HK-2 (cell line): ENCODE measurements at regions not wholly inside any gene's neighbourhood (a gene's known extent, or its start where the extent isn't known, plus 50 kb on each side); places are given as distances from the start of the nearest gene placed in this dataset.

Experiments used
- DNase-seq: peaks from one replicate; pipeline ENCODE4 v3.0.0-alpha.2; 2018; ENCODE audit not compliant: unreplicated experiment

- no peak for DNase-seq
Measured at GRCh38 chr5:89989776-89990175, 419.8 kb downstream of the CETN3 start.

GRCh38 chr5:89988998-89989655 is 420.4 kb downstream of the CETN3 start:
- no peak for DNase-seq

GRCh38 chr5:89988129-89988810 is 421.3 kb downstream of the CETN3 start:
- DNase-seq, result no peak

- DNase-seq, result no peak
Measured at GRCh38 chr5:89983216-89983615, 426.3 kb downstream of the CETN3 start.

DNA sequence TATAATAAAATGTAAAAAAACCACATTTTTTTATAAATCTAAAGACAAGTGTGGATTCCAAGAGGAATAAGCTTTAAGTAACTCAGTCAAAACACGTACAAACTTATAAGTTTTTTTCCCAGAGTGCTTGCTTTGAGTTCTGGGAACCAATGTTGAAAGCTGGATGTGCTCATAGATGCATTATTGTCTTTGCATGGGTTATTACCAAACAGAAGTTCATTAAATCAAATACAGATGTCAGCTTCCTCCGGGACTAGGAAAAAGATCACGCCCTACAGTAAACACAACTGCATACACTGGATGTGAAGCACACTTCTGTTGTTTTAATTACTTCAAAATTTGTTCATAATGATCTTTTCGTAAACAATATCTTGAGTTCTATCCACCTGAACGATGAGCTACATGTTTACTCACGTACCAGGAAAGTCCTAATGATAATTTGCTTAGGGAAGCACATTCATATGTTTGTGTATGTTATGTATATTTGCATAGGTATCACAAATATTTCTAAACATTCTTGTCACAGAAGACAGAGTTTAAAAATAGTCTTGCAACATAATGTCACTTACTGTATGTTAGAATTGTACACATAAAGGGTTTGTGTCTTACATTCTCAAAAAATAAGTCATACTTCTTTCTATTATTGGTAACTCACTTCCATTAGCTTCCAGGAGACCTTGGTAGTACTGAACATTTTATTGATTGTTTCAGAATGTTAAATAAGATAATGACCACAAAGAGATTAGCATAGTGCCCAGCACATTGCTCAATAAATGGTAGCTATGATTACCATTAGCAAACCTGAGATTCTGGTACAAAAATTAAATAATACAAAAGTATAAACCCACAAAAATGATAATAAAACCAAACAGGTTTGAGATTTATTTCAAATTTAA is 427.4 kb downstream of the CETN3 start:
- no peak for DNase-seq

GRCh38 chr5:89981021-89981420 is 428.5 kb downstream of the CETN3 start:
- no peak for DNase-seq

DNA sequence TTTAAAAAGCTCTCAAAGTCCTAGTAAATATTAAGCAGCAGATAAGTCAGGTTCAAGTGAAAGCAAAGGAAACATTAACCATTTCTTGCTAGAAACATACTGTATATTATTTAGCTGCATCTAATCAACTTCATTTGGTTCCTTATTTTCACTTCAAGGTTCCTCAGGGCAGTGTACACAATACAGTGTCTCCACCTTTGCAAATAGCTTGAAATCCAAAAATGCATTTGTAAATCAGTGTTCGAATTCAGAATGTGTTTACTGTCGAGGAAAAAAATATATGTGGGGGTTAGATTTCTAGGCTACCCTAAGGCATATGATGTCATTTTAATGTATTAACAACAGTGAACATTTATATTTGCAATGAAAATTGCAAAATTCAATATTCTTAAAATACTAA is 436.0 kb downstream of the CETN3 start:
- DNase-seq, result no peak

DNA sequence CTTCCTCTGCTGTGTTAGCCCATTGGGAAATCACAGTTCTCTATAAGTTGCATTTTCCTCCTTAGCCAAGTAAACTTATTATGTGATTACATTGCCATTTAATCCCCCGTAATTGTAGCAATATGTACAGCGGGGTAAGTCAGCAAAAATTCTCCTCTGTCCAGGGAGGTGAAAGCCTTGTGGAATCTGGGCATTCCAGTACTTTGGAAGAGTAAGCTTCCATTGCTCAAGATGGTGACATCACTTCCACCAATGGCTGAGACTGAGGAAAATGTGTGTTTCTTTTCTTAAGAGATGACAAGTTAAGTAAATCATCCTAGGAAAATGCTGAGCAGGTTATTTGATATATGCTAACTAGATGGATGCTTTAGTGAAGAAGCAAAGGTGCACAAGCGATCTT is 436.7 kb downstream of the CETN3 start:
- DNase-seq, result no peak

DNA sequence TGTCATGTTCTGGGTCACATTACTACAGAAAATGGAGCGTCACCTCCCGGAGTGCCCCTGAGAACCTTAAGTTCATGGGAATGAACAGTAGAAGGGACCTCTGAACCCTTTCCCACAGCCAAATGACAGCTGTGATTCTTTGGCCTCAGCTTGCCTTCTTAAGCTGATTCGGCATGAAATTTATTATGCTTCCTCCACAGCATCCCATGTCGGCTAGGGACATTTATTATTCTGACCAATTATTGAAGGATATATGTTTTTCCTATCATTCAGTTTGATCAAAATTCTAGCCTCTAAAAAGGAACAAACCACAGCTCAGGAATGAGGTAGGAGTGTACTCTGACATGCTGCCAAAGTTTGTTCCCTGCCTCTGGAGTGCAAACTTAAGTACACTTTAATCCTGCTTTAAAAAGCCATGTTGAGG is 440.6 kb downstream of the CETN3 start:
- no peak for DNase-seq

- DNase-seq, result no peak
Measured at GRCh38 chr5:89967771-89968444, 441.6 kb downstream of the CETN3 start.

- no peak for DNase-seq
Measured at GRCh38 chr5:89956838-89957237, 452.7 kb downstream of the CETN3 start.

DNA sequence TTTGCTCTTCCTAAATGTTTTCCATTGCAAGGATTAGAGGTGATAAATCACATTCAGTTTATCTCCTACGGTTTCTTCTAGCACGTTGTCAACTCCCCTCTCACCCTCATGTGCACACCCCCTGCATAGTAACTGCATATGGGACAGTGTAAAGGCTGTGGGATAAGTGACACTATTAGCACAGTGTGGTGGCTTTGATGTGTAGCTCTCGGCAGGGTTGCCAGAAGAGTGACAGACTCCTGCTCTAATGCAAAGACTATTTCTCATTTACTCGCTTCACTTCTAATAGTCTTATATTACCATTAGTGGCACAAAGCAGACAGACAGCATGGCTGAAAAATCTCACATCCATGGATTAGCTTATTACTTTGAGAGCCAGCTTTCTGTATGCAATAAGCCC is 454.6 kb downstream of the CETN3 start:
- DNase-seq, result no peak

DNA sequence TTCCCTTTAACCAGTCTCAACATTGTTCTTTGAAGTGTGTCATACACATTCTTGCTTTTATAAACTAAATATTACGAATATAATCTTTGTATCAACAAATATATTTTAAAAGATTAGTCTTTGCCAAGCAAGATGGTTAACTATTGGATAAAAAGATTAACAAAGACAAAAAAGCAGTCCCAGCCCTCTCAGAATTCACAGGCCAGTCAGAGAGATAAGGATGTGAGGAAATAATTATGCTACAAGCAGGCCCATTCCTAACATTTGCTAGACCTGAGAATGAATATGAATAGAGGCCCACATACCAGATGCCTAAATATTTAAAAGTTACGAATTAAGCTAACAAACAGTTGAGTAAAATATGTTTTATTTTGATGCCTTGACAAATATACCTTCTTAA is 457.7 kb downstream of the CETN3 start:
- DNase-seq, result no peak

DNA sequence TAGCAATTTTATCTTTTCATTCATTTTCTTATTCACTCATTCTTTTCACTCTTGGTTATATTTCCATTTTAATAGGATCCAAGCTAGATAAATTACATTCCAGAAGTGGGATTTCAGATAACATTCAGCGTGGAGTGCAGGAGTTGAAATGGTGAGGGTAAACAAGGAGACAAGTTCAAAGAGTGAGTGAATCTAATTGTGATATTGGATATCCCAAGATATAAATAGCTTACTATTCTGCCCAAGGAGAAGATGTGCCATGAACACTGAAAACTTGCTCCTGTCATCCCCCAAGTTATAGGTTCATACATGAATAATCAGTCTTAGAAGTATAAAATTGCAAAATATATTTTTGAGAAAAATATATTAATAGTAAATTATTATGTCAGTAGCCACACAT is 459.3 kb downstream of the CETN3 start:
- DNase-seq, result no peak

- DNase-seq, result no peak
Measured at GRCh38 chr5:89948977-89949376, 460.6 kb downstream of the CETN3 start.

GRCh38 chr5:89946916-89947315 is 462.6 kb downstream of the CETN3 start:
- no peak for DNase-seq

- DNase-seq, result no peak
Measured at GRCh38 chr5:89946508-89946907, 463.0 kb downstream of the CETN3 start.

DNA sequence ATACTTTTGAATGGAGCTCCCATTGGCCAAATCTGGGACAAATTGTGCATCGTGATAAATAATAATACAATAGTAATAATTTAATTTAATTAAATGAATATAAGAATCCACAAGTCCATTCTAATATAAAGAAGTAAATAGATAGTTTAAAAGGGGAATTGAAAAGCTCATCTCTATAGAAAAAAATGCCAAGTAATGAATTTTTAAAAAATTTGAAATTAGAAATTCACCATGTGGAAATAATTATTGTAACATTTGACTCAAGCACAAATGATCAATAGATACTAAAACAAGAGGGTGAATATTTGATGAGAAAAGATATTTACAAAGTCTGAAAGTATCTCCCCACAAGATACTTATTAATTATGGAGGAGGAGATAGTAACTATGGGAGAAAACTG is 467.4 kb downstream of the CETN3 start:
- no peak for DNase-seq

- no peak for DNase-seq
Measured at GRCh38 chr5:89936576-89936975, 473.0 kb downstream of the CETN3 start.

DNA sequence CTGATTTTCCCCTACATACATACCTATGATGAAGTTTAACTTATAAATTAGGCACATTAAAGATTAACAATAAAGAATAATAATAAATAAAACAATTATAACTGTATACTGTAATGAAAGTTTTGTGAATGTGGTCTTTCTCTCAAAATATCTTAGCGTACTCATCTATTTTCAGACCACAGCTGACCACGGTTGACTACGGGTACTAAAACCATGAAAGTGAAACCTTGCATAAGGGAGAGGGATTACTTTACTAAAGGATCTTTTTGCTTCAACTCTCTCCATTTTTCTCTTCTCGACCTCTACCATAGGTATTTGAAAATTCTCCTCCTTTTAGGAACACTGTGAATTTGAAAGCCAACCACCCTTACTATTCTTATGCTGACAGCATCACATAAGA is 475.5 kb downstream of the CETN3 start:
- no peak for DNase-seq

- no peak for DNase-seq
Measured at GRCh38 chr5:89932771-89933181, 476.8 kb downstream of the CETN3 start.
